OCI-LY3 (cell line): ENCODE measurements at regions not wholly inside any gene's neighbourhood (a gene's known extent, or its start where the extent isn't known, plus 50 kb on each side); places are given as distances from the start of the nearest gene placed in this dataset.

Source experiments
- CTCF ChIP-seq: fragments of 200-600, 300-600 bp; sonication (generic); IDR thresholded peaks from 2 replicates; pipeline ENCODE4 v1.5.1; 2014; ENCODE audit warnings: antibody characterized with exemption, low read length, low read depth
- EZH2phosphoT487 ChIP-seq: fragments of 200-600 bp; shearing (Covaris generic); IDR thresholded peaks from 2 replicates; pipeline ENCODE4 v1.6.1; 2018; ENCODE audit warnings: antibody characterized with exemption, mixed run types, low read depth

- TF ChIP-seq EZH2phosphoT487 (no peak), CTCF (no peak)
These were observed 229.4 kb upstream of the SUCLG2 start for GRCh38 chr3:67883766-67884165.
